AG09309 (cell line): ENCODE measurements at regions not wholly inside any gene's neighbourhood (a gene's known extent, or its start where the extent isn't known, plus 50 kb on each side); places are given as distances from the start of the nearest gene placed in this dataset.
A peak's percentile ranks its signal among the peaks of the same experiment; 100 is the strongest.

Experiments
- DNase-seq: peaks from one replicate; pipeline ENCODE4 v3.0.0-alpha.2; 2010; ENCODE audit warnings: low read depth
- H3K4me3 ChIP-seq: 2 replicates; pipeline ENCODE4 v1.5.1; 2011; ENCODE audit warnings: mild to moderate bottlenecking, low read depth, low read length, moderate library complexity; ENCODE audit not compliant: control insufficient read depth
- CTCF ChIP-seq: IDR thresholded peaks from 2 replicates; pipeline ENCODE4 v1.5.1; 2011; ENCODE audit warnings: mild to moderate bottlenecking, low read depth, low read length, inconsistent platforms; ENCODE audit not compliant: insufficient read depth, control insufficient read depth; ENCODE audit errors: missing control alignments

- no peak overlapping the region for H3K4me3 ChIP-seq
- DNase-seq = no peak
- no peak for TF ChIP-seq CTCF
Measured at GRCh38 chr3:191753196-191753595, 292.2 kb downstream of the PYDC2 start.

- DNase-seq = no peak
Measured at GRCh38 chr3:191761906-191762305, 300.9 kb downstream of the PYDC2 start.

GRCh38 chr3:191762323-191762960 lies 301.5 kb downstream of the PYDC2 start:
- TF ChIP-seq CTCF = no peak
- peak; percentile 54 for DNase-seq
- H3K4me3 ChIP-seq = no peak overlapping the region

More at GRCh38 chr3:191761906-191762305, 300.9 kb downstream of the PYDC2 start:
- H3K4me3 ChIP-seq = no peak overlapping the region
- TF ChIP-seq CTCF = no peak

GRCh38 chr3:191768421-191768820 lies 307.5 kb downstream of the PYDC2 start:
- no peak for DNase-seq
- TF ChIP-seq CTCF = no peak

GRCh38 chr3:191770541-191770940 lies 309.6 kb downstream of the PYDC2 start:
- DNase-seq = no peak
- TF ChIP-seq CTCF = no peak
- H3K4me3 ChIP-seq = no peak overlapping the region

More at GRCh38 chr3:191768421-191768820, 307.5 kb downstream of the PYDC2 start:
- no peak overlapping the region for H3K4me3 ChIP-seq

- peak; percentile 90 for DNase-seq
- TF ChIP-seq CTCF = no peak
- H3K4me3 ChIP-seq = no peak overlapping the region
Measured at GRCh38 chr3:191774485-191774884, 313.5 kb downstream of the PYDC2 start.

- H3K4me3 ChIP-seq = no peak overlapping the region
- DNase-seq = peak; percentile 32
- TF ChIP-seq CTCF = no peak
Measured at GRCh38 chr3:191775451-191776233, 314.7 kb downstream of the PYDC2 start.
